H1 (cell line): ENCODE measurements at regions not wholly inside any gene's neighbourhood (a gene's known extent, or its start where the extent isn't known, plus 50 kb on each side); places are given as distances from the start of the nearest gene placed in this dataset.

Source experiments
- ASH2L ChIP-seq: fragments of 200-600, 300-600 bp; sonication (generic); IDR thresholded peaks from one replicate; pipeline ENCODE4 v1.7.1; 2017; ENCODE audit warnings: low read length
- EZH2 ChIP-seq: fragments of 200-600 bp; sonication (generic); IDR thresholded peaks from 2 replicates; pipeline ENCODE4 v1.7.1; 2012; ENCODE audit warnings: low read depth, mild to moderate bottlenecking, moderate library complexity, low read length, inconsistent platforms; ENCODE audit not compliant: severe bottlenecking
- JUN ChIP-seq: IDR thresholded peaks from 2 replicates; pipeline ENCODE4 v1.6.1; 2011; ENCODE audit warnings: low read depth, mild to moderate bottlenecking, improper control_type of control experiment, low read length
- PHF8 ChIP-seq: fragments of 200-600 bp; sonication (generic); conservative IDR thresholded peaks from 2 replicates; pipeline ENCODE4 v1.7.1; 2012; ENCODE audit warnings: low read depth, mild to moderate bottlenecking, inconsistent platforms, low read length, moderate library complexity
- POLR2A ChIP-seq, 2 experiments: IDR thresholded peaks; 1 replicate in 1 of 2; 2 replicates in 1 of 2; pipeline ENCODE4 v1.6.1; 2011; ENCODE audit warnings: low read depth in 2 of 2, low read length in 2 of 2, mild to moderate bottlenecking in 2 of 2; ENCODE audit errors: control extremely low read depth in 1 of 2
- SUZ12 ChIP-seq: fragments of 200-600 bp; sonication (generic); IDR thresholded peaks from 2 replicates; pipeline ENCODE4 v1.6.1; 2012; ENCODE audit warnings: mild to moderate bottlenecking, inconsistent platforms, low read length, moderate library complexity, mixed read lengths
- TBP ChIP-seq: IDR thresholded peaks from 2 replicates; pipeline ENCODE4 v1.6.1; 2011; ENCODE audit warnings: low read depth, low read length, improper control_type of control experiment
- YY1 ChIP-seq: IDR thresholded peaks from 2 replicates; pipeline ENCODE4 v1.6.1; 2011; ENCODE audit warnings: low read depth, mild to moderate bottlenecking, low read length
- ZNF274 ChIP-seq: IDR thresholded peaks from 2 replicates; pipeline ENCODE4 v1.7.0; 2012; ENCODE audit warnings: low read length, borderline replicate concordance; ENCODE audit errors: extremely low read depth
- TF ChIP-seq, protein P1 (sequence below), 3 experiments: IDR thresholded peaks; 1 replicate in 2 of 3; 2 replicates in 1 of 3; pipeline versions ENCODE4 v1.5.1 to v1.6.1; 2011; ENCODE audit warnings: low read length in 3 of 3, mild to moderate bottlenecking in 3 of 3, inconsistent platforms in 2 of 3, low read depth in 1 of 3, moderate library complexity in 1 of 3; ENCODE audit not compliant: insufficient read depth in 1 of 3; ENCODE audit errors: control extremely low read depth in 1 of 3

DNA sequence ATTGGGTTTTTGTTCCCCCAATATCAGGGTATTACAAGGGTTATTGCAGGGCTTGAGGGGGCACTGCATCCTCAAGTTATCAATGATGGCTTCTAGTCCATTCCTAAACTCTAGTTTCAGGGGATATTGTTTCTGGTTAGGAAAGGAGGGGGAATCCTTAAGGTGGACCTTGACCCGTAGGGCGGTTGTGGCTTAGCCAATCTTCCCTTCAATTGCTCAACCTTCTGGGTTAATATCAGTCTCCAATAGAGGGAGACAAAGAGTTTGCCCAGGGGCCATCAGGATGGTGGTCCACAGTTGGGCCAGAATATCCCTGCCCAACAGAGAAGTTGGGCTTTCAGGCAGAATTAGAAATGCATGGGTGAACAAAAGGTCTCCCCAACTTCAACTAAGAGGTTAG lies 214.9 kb downstream of the BCHE start:
- TF ChIP-seq, protein P1, sequence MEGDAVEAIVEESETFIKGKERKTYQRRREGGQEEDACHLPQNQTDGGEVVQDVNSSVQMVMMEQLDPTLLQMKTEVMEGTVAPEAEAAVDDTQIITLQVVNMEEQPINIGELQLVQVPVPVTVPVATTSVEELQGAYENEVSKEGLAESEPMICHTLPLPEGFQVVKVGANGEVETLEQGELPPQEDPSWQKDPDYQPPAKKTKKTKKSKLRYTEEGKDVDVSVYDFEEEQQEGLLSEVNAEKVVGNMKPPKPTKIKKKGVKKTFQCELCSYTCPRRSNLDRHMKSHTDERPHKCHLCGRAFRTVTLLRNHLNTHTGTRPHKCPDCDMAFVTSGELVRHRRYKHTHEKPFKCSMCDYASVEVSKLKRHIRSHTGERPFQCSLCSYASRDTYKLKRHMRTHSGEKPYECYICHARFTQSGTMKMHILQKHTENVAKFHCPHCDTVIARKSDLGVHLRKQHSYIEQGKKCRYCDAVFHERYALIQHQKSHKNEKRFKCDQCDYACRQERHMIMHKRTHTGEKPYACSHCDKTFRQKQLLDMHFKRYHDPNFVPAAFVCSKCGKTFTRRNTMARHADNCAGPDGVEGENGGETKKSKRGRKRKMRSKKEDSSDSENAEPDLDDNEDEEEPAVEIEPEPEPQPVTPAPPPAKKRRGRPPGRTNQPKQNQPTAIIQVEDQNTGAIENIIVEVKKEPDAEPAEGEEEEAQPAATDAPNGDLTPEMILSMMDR (IDR thresholded peaks at IDR 0.05; ENCODE audit: control extremely low read depth in 1 of 3, insufficient read depth in 1 of 3, low read depth in 1 of 3, low read length in 3 of 3) = peak in 1 of 3 experiments; percentile 10; a peak in 1 of 4 replicates
- TF ChIP-seq EZH2 (no peak), ASH2L (no peak), YY1 (no peak), POLR2A (IDR thresholded peaks at IDR 0.05; ENCODE audit: control extremely low read depth in 1 of 2, low read depth in 2 of 2, low read length in 2 of 2) (no peak), SUZ12 (no peak), PHF8 (no peak), JUN (no peak), ZNF274 (no peak), TBP (no peak)
